Gastrocnemius medialis (tissue), 4 donors: ENCODE measurements at regions not wholly inside any gene's neighbourhood (a gene's known extent, or its start where the extent isn't known, plus 50 kb on each side); places are given as distances from the start of the nearest gene placed in this dataset.

Experiments
- POLR2A ChIP-seq, 2 donors: fragments of 450-650 bp; IDR thresholded peaks; one replicate each; pipeline ENCODE4 v1.6.1; 2017; ENCODE audit warnings: antibody characterized with exemption in 2 of 2, mild to moderate bottlenecking in 2 of 2, moderate library complexity in 2 of 2
- TF ChIP-seq, protein P1 (sequence below), 5 experiments: fragments of 450-650 bp in 3 of 5; fragments of 200-600 bp in 2 of 5; sonication (generic) in 2 of 5; IDR thresholded peaks in 4 of 5; conservative IDR thresholded peaks in 1 of 5; 1 replicate in 4 of 5; 2 replicates in 1 of 5; pipeline ENCODE4 v1.5.1; 2016 to 2019; ENCODE audit warnings: antibody characterized with exemption in 5 of 5, mild to moderate bottlenecking in 3 of 5, moderate library complexity in 3 of 5

DNA sequence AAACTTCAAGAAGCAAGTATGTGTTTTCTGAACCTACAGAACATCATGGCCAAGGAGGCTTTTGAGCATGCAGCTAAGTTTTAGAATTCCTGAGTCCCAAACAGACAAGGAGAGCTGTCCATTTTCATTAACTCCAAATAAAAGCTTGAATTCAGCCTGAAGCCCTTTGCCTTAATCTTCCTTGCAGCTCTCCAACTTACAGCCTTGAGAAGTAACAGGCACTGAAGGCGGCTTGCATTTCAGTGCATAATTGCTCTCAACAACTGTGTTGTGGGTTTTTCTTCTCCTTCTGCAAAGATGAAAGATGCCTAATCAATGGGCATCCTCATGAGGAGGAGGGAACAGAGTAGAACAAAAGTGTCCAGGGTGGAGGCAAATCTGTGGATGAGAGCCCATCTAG, 286.0 kb downstream of the FAT3 start:
- TF ChIP-seq, protein P1, sequence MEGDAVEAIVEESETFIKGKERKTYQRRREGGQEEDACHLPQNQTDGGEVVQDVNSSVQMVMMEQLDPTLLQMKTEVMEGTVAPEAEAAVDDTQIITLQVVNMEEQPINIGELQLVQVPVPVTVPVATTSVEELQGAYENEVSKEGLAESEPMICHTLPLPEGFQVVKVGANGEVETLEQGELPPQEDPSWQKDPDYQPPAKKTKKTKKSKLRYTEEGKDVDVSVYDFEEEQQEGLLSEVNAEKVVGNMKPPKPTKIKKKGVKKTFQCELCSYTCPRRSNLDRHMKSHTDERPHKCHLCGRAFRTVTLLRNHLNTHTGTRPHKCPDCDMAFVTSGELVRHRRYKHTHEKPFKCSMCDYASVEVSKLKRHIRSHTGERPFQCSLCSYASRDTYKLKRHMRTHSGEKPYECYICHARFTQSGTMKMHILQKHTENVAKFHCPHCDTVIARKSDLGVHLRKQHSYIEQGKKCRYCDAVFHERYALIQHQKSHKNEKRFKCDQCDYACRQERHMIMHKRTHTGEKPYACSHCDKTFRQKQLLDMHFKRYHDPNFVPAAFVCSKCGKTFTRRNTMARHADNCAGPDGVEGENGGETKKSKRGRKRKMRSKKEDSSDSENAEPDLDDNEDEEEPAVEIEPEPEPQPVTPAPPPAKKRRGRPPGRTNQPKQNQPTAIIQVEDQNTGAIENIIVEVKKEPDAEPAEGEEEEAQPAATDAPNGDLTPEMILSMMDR (IDR thresholded peaks at IDR 0.05 in 4 of 5, conservative IDR thresholded peaks at IDR 0.05 in 1 of 5): no peak
- no peak for TF ChIP-seq POLR2A (IDR thresholded peaks at IDR 0.05)
